HG03108 (cell line): ENCODE measurements at regions not wholly inside any gene's neighbourhood (a gene's known extent, or its start where the extent isn't known, plus 50 kb on each side); places are given as distances from the start of the nearest gene placed in this dataset.
A peak's percentile ranks its signal among the peaks of the same experiment; 100 is the strongest.
"Not testable (repeated sequence)": the region's sequence is repeated elsewhere in the genome, so short reads cannot be mapped to it uniquely, and the experiment has no call there.

Experiments used
- ATAC-seq: cut with Tn5 transposase; IDR thresholded peaks from one replicate; pipeline ENCODE4 v1.9.1; 2021; ENCODE audit warnings: moderate library complexity; ENCODE audit not compliant: unreplicated experiment

DNA sequence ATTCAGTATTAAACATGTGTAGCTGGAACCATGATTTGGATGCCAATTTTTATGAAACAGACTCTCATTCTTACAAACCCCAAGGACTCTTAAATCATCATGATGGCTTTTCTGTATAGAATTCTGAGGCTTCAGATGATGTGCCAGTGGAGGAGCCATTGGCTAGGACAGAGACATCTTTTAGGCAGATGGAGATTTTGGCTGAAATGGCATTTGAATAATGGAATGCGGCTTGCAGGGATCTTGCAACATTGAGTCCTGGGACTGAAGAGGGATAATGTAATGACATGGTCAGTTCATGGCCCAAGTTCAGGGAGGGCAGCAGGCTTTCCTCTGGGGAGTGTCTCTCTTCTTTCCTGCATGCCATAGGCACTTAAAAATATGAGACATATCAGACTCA, 172.4 kb downstream of the ABCA8 start:
- ATAC-seq: no peak

DNA sequence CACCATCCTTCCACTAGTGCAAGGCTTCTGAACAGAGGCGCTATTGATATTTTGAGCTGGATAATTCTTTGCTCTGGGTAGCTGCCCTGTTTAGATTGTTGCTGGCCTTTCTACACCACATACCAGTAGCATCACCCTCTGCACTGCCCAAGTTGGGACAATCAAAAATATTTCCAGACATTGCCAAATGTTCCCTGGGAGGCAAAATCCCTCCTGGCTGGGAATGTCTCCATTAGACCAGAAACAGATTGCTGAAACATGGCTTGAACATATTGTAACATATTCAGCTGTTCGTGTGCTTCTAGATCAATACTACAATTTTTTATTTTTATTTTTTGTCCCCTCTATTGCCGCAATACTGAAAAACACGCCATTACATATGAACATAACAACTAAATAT, 174.6 kb downstream of the ABCA8 start:
- no peak for ATAC-seq

DNA sequence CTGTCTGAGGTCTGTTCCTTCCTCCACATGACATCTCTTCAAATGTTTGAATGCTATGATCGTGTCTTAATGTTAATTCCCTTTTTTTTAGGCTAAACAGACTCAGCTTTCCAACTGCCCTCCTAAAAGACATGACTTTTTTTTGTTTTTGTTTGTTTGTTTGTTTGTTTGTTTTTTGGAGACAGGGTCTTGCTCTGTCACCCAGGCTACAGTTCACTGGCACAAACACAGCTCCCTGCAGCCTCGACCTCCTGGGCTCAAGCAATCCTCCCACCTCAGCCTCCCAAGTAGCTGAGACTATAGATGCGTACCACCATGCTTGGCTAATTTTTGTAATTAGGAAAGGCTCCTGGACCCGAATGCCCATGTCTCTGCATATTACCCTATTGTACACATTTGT, 176.5 kb downstream of the ABCA8 start:
- ATAC-seq: no peak

DNA sequence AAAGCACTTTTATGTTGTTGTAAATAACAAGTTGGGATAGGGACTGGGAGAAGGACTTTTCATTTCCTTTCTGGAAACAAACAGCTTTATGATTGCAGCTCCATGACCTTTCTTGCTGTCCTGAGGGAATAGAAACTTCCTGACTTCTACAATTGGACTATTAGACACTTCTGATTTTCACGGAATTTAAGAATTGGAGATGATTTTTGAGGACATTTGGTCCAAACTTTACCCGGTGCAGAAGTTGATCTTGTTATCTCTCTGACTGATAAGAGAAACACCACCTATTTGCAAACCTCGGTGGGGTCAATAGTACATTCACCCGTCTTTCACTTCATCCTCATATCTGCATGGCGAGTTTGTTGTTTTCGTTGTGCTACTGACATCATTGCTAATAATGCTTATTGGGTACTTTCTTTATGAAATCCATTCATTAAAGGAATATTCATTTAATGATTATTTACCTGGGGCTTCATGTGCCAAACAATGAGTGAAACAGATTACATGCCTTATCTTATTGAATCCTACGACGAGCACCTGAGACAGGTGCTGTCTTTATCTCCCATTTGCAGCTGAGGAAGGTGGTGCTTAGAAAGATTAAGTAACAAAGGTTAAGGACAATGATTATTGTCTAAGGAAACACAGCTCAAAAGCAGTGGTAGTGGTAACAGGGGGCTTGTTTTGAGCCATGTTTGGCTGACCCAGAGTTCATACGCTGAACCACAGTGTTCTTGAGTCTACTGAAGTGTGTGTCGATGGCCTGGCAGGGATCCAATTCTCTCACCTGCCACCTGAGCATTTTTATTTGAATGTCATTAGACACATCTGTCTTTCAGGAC, 176.9 kb upstream of the FAM20A start:
- ATAC-seq: no peak

DNA sequence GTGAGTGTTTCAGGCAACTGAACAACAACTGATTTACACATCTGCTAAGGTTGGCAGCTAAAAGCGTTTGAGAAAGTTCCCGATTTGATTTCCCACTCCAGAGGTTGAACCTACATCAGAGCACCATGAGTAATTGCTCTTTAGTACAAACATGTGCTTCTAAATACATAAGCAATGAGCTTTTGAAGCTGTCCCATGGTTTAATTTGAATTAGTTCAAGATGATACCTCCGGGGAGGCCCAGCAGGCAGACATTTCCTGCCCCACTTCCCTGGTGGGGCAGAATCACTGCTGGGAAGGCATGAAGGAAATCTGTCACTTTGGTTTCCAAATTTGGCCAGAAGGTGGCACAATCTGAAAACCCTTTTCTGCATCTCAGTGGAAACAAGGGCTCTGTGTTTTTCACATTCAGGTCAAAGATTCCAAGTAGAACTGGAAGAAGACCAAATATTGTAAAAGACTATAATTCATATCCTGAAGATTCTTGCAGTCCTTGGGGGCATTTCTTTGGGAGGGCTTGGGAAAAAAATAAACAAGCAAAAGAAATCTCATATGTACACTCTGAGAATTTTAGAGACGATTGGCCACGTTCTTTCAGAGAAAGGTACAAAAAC, 176.2 kb upstream of the FAM20A start:
- no peak for ATAC-seq

DNA sequence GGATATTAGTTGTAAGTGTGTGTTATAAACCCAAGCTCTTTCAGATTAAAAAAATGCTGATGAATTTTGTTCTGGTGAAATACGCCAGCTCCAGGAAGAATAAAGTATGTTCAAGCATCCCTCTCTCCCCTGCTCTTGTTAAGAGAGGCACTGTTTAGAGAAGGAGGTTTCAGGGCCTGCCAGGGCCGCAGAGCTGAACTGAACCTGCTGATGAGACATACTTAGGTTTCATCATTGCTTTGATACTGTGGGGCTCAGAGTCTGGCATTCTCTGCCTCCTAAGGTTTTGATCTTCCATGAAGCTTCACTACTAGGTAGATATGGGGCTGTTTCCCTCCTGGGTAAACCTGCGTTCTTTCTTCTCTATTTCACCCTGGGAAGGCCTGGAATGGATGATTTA, 175.3 kb upstream of the FAM20A start:
- ATAC-seq: no peak

DNA sequence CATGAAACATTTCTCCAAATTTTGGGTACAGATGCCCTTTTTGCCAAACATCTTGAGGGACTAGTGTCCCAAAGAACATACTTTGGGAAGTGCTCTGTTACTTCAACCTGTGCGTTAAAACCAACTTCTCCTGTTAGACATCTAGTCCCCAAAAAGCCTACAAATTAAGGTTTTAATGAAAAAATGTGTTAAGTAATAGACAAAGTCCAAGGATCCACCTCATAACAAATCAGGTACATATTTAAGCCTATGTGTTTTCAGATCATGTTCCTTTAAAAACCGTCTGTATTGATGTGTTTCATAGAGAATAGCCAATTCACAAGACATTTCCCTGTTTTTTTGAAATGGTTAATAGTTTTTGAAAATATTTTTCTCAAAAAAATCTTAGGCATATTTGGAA, 174.8 kb upstream of the FAM20A start:
- no peak for ATAC-seq

DNA sequence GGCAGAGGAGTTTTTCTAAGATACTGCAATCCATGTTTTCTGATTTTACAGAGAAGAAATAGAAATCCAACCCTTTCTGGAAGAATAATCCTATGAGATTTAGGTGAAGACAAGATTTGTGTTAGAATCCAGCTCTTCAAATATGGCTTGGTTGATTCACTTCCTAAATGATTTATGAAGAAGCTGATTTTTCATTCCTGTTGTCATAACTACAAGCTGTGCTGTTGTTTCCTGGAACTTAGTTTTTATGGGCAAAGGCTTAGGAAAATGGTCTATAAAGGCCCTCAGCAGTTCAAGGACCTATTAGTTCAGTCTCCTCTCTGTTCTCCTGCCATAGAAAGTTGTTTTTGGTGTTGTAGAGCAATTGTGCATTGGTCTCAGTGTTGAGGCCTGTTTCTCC, 174.2 kb upstream of the FAM20A start:
- ATAC-seq: no peak

DNA sequence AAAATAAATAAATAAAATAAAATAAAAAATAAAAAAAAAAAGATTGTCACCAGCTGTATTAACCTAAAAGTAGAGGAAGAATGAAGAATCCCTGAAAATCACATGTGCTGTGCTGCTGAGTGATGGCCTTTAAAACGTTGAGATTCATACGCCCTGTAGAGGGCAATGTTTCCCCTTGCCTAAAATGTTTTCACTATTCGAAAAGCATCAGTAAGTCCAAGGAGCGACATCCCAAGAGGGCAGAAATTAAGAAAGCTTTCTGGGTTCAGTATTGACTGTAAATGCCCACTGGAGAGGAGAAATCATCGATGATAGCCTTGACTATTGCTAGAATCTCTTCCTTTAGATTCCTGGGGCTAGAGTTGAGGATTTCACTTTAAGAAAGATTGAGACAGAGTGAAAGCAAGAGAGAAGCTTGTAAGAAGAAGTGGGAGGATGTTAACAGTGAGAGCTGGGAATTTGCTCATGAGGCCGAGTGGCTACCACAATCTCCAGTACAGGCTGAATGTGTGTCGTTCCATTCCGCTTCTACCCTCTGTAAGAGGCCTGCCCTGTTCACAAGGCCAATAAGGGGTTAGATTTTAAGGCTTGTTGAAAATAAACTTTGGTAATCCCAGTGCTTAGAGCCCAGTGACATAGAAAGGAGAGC, 170.8 kb upstream of the FAM20A start:
- no peak for ATAC-seq

DNA sequence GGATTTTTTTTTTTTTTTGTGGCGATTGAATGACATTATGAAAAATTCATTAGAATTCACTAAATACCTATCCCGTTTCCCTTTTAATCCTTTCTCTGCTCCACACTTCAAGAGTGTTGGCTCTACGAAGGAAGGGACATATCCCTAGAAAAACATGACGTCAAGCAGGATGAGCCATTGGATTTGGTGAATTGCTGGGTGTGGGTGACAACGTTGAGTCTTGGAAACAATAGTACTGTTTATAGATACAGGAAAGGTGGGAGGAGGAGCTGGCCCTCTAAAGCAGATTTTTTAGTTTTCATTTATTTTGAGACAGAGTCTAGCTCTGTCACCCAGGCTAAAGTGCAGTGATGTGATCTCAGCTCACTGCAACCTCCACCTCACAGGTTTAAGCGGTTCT, 167.6 kb upstream of the FAM20A start:
- ATAC-seq: no peak

DNA sequence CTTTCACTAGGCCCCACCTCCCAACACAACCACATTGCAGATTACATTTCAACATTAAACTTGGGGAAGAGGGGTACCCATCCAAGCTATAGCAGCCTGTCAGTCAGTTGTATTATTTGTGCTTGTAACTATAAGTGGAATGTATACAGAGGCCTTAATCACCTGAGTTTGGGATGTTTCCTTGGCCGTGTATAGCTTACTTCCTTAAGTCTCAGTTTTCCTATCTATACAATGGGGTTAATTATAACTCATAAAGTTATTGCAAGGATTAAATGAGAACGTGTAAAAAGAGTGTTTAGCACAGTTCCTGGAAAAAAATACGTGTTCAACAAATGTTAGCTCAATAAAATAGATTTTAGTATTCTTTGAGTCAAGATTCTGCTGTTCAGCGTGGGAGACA, 165.5 kb upstream of the FAM20A start:
- ATAC-seq: no peak

DNA sequence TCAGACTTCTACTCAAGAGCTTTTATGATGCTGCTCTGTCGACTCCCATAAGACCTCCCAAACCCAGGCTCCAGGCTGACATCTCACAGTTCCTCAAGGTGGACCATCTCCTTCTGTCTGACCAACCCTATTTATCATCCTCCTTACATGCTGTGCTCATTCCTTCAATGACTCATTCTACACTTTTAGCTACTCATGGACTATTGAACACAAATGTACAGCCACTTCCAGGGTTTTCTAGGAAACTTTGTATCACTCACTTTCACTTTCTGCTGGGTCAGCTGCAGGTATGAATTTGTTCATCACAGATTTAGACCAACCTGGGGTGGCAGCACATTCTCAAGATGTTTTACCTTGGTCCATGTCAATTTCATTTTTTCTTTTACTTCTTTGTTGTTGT, 162.4 kb upstream of the FAM20A start:
- no peak for ATAC-seq

DNA sequence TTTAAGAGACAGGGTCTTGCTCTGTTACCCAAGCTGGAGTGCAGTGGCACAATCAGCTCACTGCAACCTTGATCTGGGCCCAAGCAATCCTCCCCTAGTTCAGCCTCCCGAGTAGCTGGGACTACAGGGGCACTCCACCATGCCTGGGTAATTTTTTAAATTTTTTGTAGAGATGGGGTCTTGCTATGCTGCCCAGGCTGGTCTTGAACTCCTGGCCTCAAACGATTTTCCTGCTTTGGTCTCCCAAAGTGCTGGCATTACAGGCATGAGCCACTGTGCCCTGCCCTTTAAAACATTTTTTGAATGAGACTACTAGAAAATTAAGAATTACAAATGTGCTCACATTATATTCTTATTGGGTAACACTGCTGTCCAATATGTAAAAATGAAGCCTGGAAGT, 161.7 kb upstream of the FAM20A start:
- no peak for ATAC-seq

DNA sequence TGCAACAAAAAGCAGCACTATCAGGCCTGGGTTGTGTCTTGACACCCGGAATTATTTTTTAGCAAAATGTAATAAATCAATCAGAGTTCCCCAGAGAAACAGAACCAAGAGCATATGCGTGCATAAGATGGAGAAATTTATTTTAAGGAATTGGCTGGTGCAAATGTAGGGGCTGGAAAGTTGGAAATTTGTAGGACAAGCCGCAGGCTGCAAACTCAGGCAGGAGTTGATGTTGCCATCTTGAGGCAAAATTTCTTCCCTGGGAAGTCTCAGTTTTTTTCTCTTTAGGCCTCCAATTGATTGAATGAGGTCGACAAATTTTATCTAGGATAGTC, 158.9 kb upstream of the FAM20A start:
- no peak for ATAC-seq

DNA sequence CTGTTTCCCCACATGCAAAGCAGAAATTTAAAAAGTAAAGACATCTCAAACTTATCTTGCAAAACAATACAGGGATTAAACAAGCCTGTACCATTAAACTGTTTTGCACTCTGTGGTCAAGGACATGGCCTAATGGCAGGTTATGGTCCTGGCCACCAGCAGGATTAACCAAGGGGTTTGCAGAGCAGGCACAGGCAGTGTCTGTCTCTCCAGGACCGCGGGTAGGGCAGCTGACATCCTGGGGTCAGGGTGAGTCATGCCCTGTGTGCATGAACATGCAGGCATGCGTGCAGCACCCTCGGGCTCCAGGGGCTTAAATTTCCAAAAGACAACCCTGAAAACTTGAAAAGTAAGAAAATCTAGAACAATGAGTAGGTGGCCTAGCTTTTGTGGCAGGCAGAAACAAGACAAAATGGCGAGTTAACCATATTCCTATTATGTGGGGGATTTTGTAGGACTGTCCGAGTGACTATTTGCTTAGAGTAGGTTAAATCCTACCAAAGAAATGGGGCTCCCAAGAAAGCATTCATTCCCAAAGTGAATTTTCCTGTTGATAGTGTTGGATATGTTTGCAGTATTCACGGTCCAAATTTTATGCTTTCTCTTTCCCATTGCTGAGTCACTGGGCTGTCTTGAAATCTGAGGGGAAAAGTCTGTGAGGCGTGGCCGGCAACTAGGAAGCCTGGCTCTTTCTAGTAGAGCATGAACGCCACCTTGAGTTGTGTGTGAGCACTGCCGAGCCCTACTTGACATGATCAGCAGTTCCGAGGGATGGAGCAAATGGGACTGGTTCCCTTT, 158.4 kb upstream of the FAM20A start:
- ATAC-seq: peak; percentile 95

DNA sequence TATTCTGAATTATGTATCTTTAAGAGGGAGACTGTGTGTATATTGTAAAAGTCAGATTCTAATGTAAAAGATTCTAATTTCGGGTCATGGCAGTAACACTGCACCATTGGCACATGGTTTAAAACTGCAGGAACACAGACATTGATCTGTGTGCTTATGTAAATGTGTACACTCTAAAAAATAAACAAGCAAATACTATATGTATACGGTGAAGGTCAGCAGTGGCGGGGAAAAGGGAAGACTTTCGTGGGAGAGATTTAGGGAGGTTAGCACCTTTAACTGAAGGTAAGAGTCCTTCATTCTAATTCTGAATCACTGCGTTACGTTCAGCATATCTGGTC, 157.8 kb upstream of the FAM20A start:
- ATAC-seq: no peak

DNA sequence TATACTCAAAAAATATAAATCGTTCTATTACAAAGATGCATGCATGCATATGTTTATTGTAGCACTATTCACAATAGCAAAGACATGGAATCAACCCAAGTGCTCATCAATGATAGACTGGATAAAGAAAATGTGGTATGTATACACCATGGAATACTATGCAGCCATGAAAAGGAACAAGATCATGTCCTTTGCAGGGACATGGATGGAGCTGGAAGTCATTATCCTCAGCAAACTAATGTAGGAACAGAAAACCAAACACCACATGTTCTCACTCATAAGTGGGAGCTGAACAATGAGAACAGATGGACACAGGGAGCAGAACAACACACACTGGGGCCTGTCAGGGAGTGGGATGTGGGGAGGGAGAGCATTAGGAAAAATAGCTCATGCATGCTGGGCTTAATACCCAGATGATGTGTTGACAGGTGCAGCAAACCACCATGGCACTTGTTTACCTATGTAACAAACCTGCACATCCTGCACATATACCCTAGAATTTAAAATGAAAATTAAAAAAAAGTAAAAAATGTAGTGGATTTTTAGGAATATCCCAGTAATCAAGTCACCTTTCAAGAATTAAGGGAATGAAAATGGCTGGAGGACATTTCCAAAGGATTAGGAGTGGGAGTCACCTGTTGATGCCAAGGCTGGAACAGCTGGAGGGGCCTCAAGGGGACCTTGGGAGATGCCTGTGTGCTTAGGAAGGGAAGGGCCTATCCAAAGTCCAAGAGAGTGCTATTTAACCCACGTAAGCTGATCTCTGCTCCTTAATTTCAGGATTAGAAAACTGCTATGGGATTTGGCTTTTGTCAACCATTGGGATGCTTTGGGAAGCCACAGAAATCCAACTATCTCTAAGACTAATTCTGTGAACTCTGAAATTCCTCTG, 156.9 kb upstream of the FAM20A start:
- not testable (repeated sequence) for ATAC-seq

DNA sequence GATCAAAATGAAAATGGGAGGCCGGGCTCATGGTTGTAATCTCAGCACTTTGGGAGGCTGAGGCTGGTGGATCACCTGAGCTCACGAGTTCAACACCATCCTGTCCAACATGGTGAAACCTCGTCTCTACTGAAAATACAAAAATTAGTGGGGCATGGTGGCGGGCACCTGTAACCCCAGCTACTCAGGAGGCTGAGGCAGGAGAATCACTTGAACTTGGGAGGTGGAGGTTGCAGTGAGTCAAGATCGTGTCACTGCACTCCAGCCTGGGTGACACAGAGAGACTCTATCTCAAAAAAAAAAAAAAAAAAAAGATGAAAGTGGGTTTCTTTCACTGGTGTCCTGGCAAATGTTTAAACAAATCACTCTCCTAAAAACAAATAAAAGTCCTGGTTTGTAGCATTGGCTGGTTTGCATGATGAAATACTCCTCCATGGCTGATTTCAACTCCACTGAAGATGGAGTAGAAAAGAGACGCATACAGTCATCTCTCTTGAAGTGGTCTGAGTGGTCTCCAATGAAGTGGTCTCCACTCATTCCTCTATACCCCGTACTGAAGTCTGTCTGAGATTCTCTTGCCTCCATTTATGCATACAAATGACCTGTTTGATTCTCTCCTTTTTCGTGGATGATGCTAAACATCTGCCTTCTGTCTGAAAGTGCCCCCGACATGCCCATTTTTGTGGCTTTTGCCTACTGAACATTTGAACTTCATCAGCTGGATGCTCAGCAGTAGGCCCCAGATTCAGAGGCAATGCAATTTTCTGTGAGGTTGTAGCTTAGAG, 153.0 kb upstream of the FAM20A start:
- ATAC-seq: no peak

DNA sequence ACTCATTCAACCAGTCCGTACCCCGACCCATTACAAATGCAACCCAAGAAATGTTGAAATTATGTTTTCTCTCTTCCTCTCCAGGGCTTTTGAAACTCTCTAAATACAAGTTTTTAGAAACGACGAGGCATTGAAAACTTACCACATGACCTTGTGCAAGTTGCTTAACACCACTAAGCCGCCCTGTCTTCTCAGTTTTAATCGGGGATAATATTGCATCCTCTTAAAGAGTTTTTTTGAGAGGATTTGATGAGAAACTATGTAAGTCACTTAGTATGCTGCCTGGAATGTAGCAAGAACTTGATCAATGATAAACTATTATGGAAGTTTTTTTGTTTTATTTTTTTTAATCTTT, 149.0 kb upstream of the FAM20A start:
- no peak for ATAC-seq
